Neuronal stem cell (in vitro differentiated cells): ENCODE measurements at regions not wholly inside any gene's neighbourhood (a gene's known extent, or its start where the extent isn't known, plus 50 kb on each side); places are given as distances from the start of the nearest gene placed in this dataset.
A peak's percentile ranks its signal among the peaks of the same experiment; 100 is the strongest.

Source experiments
- DNase-seq: peaks from one replicate; pipeline ENCODE4 v3.0.0-alpha.2; 2013; ENCODE audit warnings: low spot score
- H2AFZ ChIP-seq: one replicate; pipeline ENCODE4 v1.6.1; 2013; ENCODE audit warnings: mild to moderate bottlenecking, low read length, inconsistent platforms
- H2AK5ac ChIP-seq: 2 replicates; pipeline ENCODE4 v1.6.1; 2013; ENCODE audit warnings: low read depth, mild to moderate bottlenecking, inconsistent platforms, low read length, moderate library complexity, mixed read lengths
- H2BK120ac ChIP-seq: 2 replicates; pipeline ENCODE4 v1.6.1; 2013; ENCODE audit warnings: low read depth, mild to moderate bottlenecking, inconsistent platforms, low read length, moderate library complexity, mixed read lengths
- H2BK12ac ChIP-seq: one replicate; pipeline ENCODE4 v1.6.1; 2013; ENCODE audit warnings: low read length, inconsistent platforms
- H2BK15ac ChIP-seq: 2 replicates; pipeline ENCODE4 v1.6.1; 2013; ENCODE audit warnings: mild to moderate bottlenecking, low read length, inconsistent platforms, mixed read lengths
- H2BK5ac ChIP-seq: one replicate; pipeline ENCODE4 v1.6.1; 2013; ENCODE audit warnings: inconsistent platforms, mild to moderate bottlenecking, low read length, moderate library complexity
- H3K14ac ChIP-seq: one replicate; pipeline ENCODE4 v1.6.1; 2013; ENCODE audit warnings: low read length, inconsistent platforms
- H3K18ac ChIP-seq: 2 replicates; pipeline ENCODE4 v1.6.1; 2013; ENCODE audit warnings: low read length, inconsistent platforms
- H3K23ac ChIP-seq: 2 replicates; pipeline ENCODE4 v1.6.1; 2013; ENCODE audit warnings: low read depth, mild to moderate bottlenecking, mixed read lengths, low read length, inconsistent platforms; ENCODE audit not compliant: poor library complexity
- H3K27ac ChIP-seq: replicated peaks from 3 replicates; pipeline ENCODE4 v1.5.1; 2013; ENCODE audit warnings: low read length, inconsistent platforms
- H3K27me3 ChIP-seq, 3 experiments: 2 replicates each; pipeline ENCODE4 v1.6.1; 2013; ENCODE audit warnings: low read length in 3 of 3, mild to moderate bottlenecking in 2 of 3, inconsistent platforms in 1 of 3, low read depth in 1 of 3, mixed read lengths in 1 of 3, moderate library complexity in 1 of 3; ENCODE audit not compliant: control insufficient read depth in 3 of 3, insufficient read depth in 3 of 3
- H3K36me3 ChIP-seq, 2 donors: replicated peaks in 1 of 2; 2 replicates each; pipeline ENCODE4 v1.6.1; 2013; ENCODE audit warnings: low read length in 2 of 2; ENCODE audit not compliant: control insufficient read depth in 2 of 2, insufficient read depth in 2 of 2
- H3K4ac ChIP-seq: 2 replicates; pipeline ENCODE4 v1.6.1; 2013; ENCODE audit warnings: inconsistent platforms, mild to moderate bottlenecking, low read length, moderate library complexity
- H3K4me1 ChIP-seq, 2 donors: 1 replicate in 1 of 2; 2 replicates in 1 of 2; pipeline ENCODE4 v1.6.1; 2013; ENCODE audit warnings: low read length in 2 of 2, low read depth in 1 of 2; ENCODE audit not compliant: control insufficient read depth in 2 of 2, insufficient read depth in 1 of 2
- H3K4me2 ChIP-seq: one replicate; pipeline ENCODE4 v1.6.1; 2013; ENCODE audit warnings: mild to moderate bottlenecking, low read length, inconsistent platforms; ENCODE audit not compliant: insufficient read depth, poor library complexity, severe bottlenecking
- H3K4me3 ChIP-seq, 2 donors: 2 replicates each; pipeline ENCODE4 v1.5.1; 2013; ENCODE audit warnings: low read length in 2 of 2, mild to moderate bottlenecking in 2 of 2, inconsistent platforms in 1 of 2, moderate library complexity in 1 of 2
- H3K79me1 ChIP-seq: one replicate; pipeline ENCODE4 v1.6.1; 2013; ENCODE audit warnings: low read depth, mild to moderate bottlenecking, inconsistent platforms, low read length, moderate library complexity
- H3K9ac ChIP-seq: one replicate; pipeline ENCODE4 v1.6.1; 2013; ENCODE audit warnings: mild to moderate bottlenecking, low read depth, low read length, inconsistent platforms; ENCODE audit not compliant: poor library complexity
- H3K9me3 ChIP-seq, 2 donors: replicated peaks in 1 of 2; 2 replicates each; pipeline versions ENCODE3 to v1.6.1; 2013; ENCODE audit warnings: low read length in 2 of 2, mild to moderate bottlenecking in 2 of 2, inconsistent platforms in 1 of 2, low read depth in 1 of 2, mixed read lengths in 1 of 2, moderate library complexity in 1 of 2; ENCODE audit not compliant: control insufficient read depth in 2 of 2, insufficient read depth in 1 of 2
- H4K8ac ChIP-seq: one replicate; pipeline ENCODE4 v1.6.1; 2013; ENCODE audit warnings: low read depth, mild to moderate bottlenecking, inconsistent platforms, low read length, moderate library complexity
- H4K91ac ChIP-seq: one replicate; pipeline ENCODE4 v1.6.1; 2013; ENCODE audit warnings: low read length, low read depth, mild to moderate bottlenecking, inconsistent platforms; ENCODE audit not compliant: poor library complexity
- WGBS, 2 donors: extraction: QIAGEN DNeasy Blood & Tissue Kit; methylation state at CpG; one replicate each; pipeline ENCODE4 v1.1.7; 2013; ENCODE audit warnings: missing lambda C conversion rate in 2 of 2, mixed read lengths in 1 of 2; ENCODE audit not compliant: insufficient read length in 2 of 2, insufficient replicate concordance in 1 of 2; ENCODE audit errors: extremely low coverage in 2 of 2; 5-methylcytosine and 5-hydroxymethylcytosine counted together

DNA sequence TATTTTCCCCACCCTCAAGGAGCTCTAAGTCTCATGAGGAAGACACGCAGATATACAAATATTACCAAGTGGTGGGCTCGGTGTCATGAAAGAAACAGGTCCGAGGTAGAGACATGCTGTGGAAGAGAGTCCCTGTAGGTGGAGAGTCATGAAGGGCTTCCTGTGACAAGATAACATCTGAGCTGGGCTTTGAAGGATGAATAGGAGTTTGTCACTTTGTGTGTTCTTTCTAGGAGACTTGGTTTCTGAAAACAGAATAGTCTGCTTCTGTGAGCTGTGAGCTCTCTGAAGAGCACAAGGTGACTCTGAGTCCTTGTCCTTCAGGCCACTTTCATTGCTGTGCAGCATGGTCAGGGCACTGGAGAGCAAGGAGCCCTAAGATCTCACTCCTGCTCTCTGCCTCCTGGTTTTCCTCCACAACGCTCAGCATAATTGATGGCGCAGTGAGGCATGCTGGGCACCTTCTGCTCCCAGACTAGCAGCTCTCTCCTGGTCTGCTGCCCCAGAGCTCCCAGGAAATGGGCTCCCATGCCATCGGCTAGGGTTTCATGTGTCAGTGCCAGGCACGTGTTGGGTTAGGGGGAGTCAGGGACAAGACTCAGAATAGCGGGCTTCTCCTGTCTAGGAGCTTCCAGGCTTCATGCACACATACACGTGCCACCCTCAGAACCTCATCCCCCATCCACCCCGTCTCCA lies 209.9 kb upstream of the CSF3R start:
- Histone ChIP-seq H4K8ac (no peak overlapping the region), H2BK12ac (no peak overlapping the region), H3K27ac (no peak overlapping the region), H3K4me3 (no peak overlapping the region), H3K4me1 (peaks cover 0 to 6% of the 10 kb centered on the region in 2 donors), H3K4ac (no peak overlapping the region), H3K36me3 (no peaks in the 10 kb centered on the region), H3K18ac (peak overlapping the region; percentile 6), H3K27me3 (peaks cover 0 to 16% (median 0%) of the 10 kb centered on the region in 3 experiments), H3K4me2 (no peak overlapping the region), H2AFZ (no peak overlapping the region), H2BK120ac (no peak overlapping the region), H2BK15ac (no peak overlapping the region), H2BK5ac (no peak overlapping the region), H3K14ac (peak overlapping the region; percentile 39), H3K79me1 (no peaks in the 10 kb centered on the region), H4K91ac (no peak overlapping the region), H3K9ac (no peak overlapping the region), H3K23ac (no peak overlapping the region), H2AK5ac (peak overlapping the region; percentile 15), H3K9me3 (no peaks in the 10 kb centered on the region)
- no CpG with 5 or more reads among the region's 10 CpGs for WGBS, 2 donors
- no peak for DNase-seq

DNA sequence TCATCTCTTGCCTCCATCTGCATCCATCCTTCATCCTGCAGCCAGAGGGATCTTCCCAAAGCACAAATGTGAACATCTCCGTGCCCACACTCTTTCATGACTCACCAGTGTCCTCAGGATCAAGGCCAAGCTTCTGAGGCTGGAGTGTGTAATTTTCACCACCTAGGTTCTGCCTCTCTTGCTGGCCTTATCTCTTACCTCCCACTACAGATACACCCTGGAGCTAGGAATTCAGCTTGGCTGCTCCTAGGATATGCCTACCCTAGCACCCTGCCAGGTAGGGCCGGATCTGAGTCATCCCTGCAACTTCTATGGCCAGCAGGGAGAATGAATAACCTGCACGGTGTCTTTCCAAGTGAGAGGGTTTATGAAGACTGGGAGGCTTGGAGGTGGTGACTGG lies 208.7 kb upstream of the CSF3R start:
- Histone ChIP-seq H3K36me3 (no peaks in the 10 kb centered on the region), H3K18ac (no peak overlapping the region), H3K27me3 (peaks cover 0 to 16% (median 0%) of the 10 kb centered on the region in 3 experiments), H2BK120ac (no peak overlapping the region), H3K4me1 (peaks cover 0 to 6% of the 10 kb centered on the region in 2 donors), H2AK5ac (no peak overlapping the region), H3K4me2 (no peak overlapping the region), H3K79me1 (no peaks in the 10 kb centered on the region), H3K9ac (no peak overlapping the region), H3K4me3 (no peak overlapping the region), H3K23ac (no peak overlapping the region), H3K4ac (no peak overlapping the region), H4K8ac (no peak overlapping the region), H3K27ac (no peak overlapping the region), H3K9me3 (no peaks in the 10 kb centered on the region), H2BK5ac (no peak overlapping the region), H2BK15ac (no peak overlapping the region), H2AFZ (no peak overlapping the region), H3K14ac (no peak overlapping the region), H4K91ac (no peak overlapping the region), H2BK12ac (no peak overlapping the region)
- no peak for DNase-seq
- no CpG with 5 or more reads among the region's 3 CpGs for WGBS, 2 donors

DNA sequence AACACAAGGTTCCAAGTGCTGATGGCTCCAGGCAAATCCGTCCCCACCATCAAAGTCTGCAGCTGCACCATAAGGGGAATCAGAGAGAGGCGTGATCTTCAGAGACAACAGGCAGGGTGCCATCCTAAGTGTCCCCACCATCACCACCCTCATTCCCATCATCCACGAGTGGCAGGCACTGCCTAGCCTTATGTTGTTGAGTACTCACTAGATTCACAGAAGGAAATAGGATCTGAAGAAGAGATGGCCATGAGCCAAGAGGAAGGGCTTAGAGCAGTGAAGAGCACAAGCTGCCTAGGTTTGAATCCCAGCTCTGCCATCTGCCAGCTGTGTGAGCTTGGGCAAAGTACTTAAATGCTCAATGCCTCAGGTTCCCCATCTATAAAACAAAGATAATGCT lies 207.3 kb upstream of the CSF3R start:
- Histone ChIP-seq H3K18ac (no peak overlapping the region), H2AFZ (no peak overlapping the region), H3K9ac (no peak overlapping the region), H3K27me3 (peaks cover 0 to 16% (median 0%) of the 10 kb centered on the region in 3 experiments), H2BK120ac (no peak overlapping the region), H4K91ac (no peak overlapping the region), H3K9me3 (no peaks in the 10 kb centered on the region), H4K8ac (no peak overlapping the region), H2BK5ac (no peak overlapping the region), H3K4me1 (peaks cover 0 to 6% of the 10 kb centered on the region in 2 donors), H3K14ac (no peak overlapping the region), H3K23ac (no peak overlapping the region), H2BK15ac (no peak overlapping the region), H3K79me1 (no peaks in the 10 kb centered on the region), H3K4me3 (no peak overlapping the region), H2AK5ac (no peak overlapping the region), H3K27ac (no peak overlapping the region), H3K4me2 (no peak overlapping the region), H2BK12ac (no peak overlapping the region), H3K36me3 (no peaks in the 10 kb centered on the region), H3K4ac (no peak overlapping the region)
- no CpG with 5 or more reads among the region's 3 CpGs for WGBS, 2 donors
- no peak for DNase-seq

DNA sequence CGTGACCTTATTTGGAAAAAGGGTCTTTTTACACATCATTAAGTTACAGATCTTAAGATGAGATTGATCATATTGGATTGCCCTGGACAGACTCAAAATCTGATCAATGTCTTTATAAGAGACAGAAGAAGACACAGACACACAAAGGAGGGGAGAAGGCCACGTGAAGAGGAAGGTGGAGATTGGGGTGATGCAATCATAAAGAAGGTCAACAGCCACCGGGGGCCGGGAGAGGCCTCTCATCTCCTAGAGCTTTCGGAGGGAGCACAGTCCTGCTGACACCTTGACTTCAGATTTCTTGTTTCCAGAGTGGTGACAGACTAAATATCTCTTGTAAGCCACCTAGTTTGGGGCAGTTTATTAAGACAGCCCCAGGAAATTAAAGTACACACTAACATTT lies 204.6 kb upstream of the CSF3R start:
- H3K4me1 ChIP-seq, result no peaks in the 10 kb centered on the region
- H3K4ac ChIP-seq, result no peak overlapping the region
- H4K91ac ChIP-seq, result no peak overlapping the region
- no peak overlapping the region for H2BK15ac ChIP-seq
- no peak overlapping the region for H3K23ac ChIP-seq
- H3K18ac ChIP-seq, result no peak overlapping the region
- H2AK5ac ChIP-seq, result peak overlapping the region; percentile 10
- H3K9ac ChIP-seq, result no peak overlapping the region
- no peaks in the 10 kb centered on the region for H3K36me3 ChIP-seq
- H4K8ac ChIP-seq, result no peak overlapping the region
- H3K27ac ChIP-seq, result no peak overlapping the region
- H2BK12ac ChIP-seq, result no peak overlapping the region
- H3K27me3 ChIP-seq, result peaks cover 0 to 6% (median 0%) of the 10 kb centered on the region in 3 experiments
- no peak overlapping the region for H2BK5ac ChIP-seq
- H3K14ac ChIP-seq, result no peak overlapping the region
- H3K4me3 ChIP-seq, result no peak overlapping the region
- no peak for DNase-seq
- no CpG with 5 or more reads among the region's 5 CpGs for WGBS, 2 donors
- no peak overlapping the region for H2AFZ ChIP-seq
- no peak overlapping the region for H2BK120ac ChIP-seq
- H3K4me2 ChIP-seq, result no peak overlapping the region
- no peaks in the 10 kb centered on the region for H3K79me1 ChIP-seq
- H3K9me3 ChIP-seq, result no peaks in the 10 kb centered on the region
